B cell (primary cell): ENCODE measurements at regions not wholly inside any gene's neighbourhood (a gene's known extent, or its start where the extent isn't known, plus 50 kb on each side); places are given as distances from the start of the nearest gene placed in this dataset.

Experiments used
- ATAC-seq: fragments of 200-7000 bp; cut with Tn5 transposase; one replicate; pipeline ENCODE4 v1.10.0; 2021; ENCODE audit warnings: low read depth, mild to moderate bottlenecking, moderate number of reproducible peaks, moderate library complexity
- CTCF ChIA-PET: fragments of 350-600 bp; sonication (Branson Sonifier 250); formaldehyde crosslinking; loops from one replicate; lab custom pipeline; 2021; ENCODE audit warnings: antibody characterized with exemption, inconsistent platforms; lab: Charles Lee
- POLR2A ChIA-PET: fragments of 350-600 bp; sonication (Branson Sonifier 250); formaldehyde crosslinking; loops from one replicate; lab custom pipeline; 2021; ENCODE audit warnings: antibody characterized with exemption; lab: Charles Lee
- DNase-seq: peaks from one replicate; pipeline ENCODE4 v3.0.0; 2013
- H2AFZ ChIP-seq: 2 replicates; pipeline ENCODE4 v1.6.1; 2012; ENCODE audit warnings: mild to moderate bottlenecking, low read depth, low read length; ENCODE audit not compliant: insufficient read depth, poor library complexity, severe bottlenecking
- H3K27ac ChIP-seq, 2 donors: 1 replicate in 1 of 2; 2 replicates in 1 of 2; pipeline ENCODE4 v1.5.1; 2012 to 2013; ENCODE audit warnings: low read length in 2 of 2, mild to moderate bottlenecking in 2 of 2, moderate library complexity in 1 of 2
- H3K27me3 ChIP-seq, 4 experiments: fragments of 200-600 bp in 1 of 4; sonication (generic) in 1 of 4; replicated peaks in 1 of 4; 1 replicate in 2 of 4; 2 replicates in 2 of 4; pipeline versions ENCODE4 v1.6.1 to v1.7.0; 2013 to 2016; ENCODE audit warnings: low read length in 3 of 4, mild to moderate bottlenecking in 2 of 4, mixed read lengths in 1 of 4, moderate library complexity in 1 of 4; ENCODE audit not compliant: insufficient read depth in 4 of 4, control insufficient read depth in 3 of 4; ENCODE audit errors: control extremely low read depth in 1 of 4
- H3K36me3 ChIP-seq, 2 experiments: replicated peaks in 1 of 2; 1 replicate in 1 of 2; 2 replicates in 1 of 2; pipeline versions ENCODE4 v1.6.1 to v1.7.1; 2013; ENCODE audit warnings: low read length in 1 of 2; ENCODE audit not compliant: insufficient read depth in 2 of 2, control insufficient read depth in 1 of 2; ENCODE audit errors: control extremely low read depth in 1 of 2, extremely low read depth in 1 of 2
- H3K4me1 ChIP-seq, 2 donors: fragments of 200-600 bp in 1 of 2; sonication (generic) in 1 of 2; 1 replicate in 1 of 2; 2 replicates in 1 of 2; pipeline versions ENCODE4 v1.5.1 to v1.6.1; 2013 to 2017; ENCODE audit warnings: low read length in 2 of 2; ENCODE audit not compliant: control insufficient read depth in 2 of 2, insufficient read depth in 2 of 2
- H3K4me2 ChIP-seq: replicated peaks from 2 replicates; pipeline ENCODE3; 2012; ENCODE audit warnings: mild to moderate bottlenecking, low read depth, low read length; ENCODE audit not compliant: poor library complexity, severe bottlenecking
- H3K4me3 ChIP-seq, 5 experiments: fragments of 200-600 bp in 1 of 5; sonication (generic) in 1 of 5; 1 replicate in 3 of 5; 2 replicates in 2 of 5; pipeline versions ENCODE4 v1.5.1 to v1.7.0; 2011 to 2016; ENCODE audit warnings: low read length in 4 of 5, mild to moderate bottlenecking in 4 of 5, low read depth in 2 of 5, control low read depth in 1 of 5, moderate library complexity in 1 of 5; ENCODE audit not compliant: insufficient read depth in 1 of 5; ENCODE audit errors: control extremely low read depth in 1 of 5, extremely low read depth in 1 of 5
- H3K79me2 ChIP-seq: fragments of 200-600 bp; sonication (generic); one replicate; pipeline ENCODE4 v1.6.0; 2016; ENCODE audit warnings: low read length; ENCODE audit not compliant: control insufficient read depth, insufficient read depth
- H3K9ac ChIP-seq: fragments of 200-600 bp; sonication (generic); 2 replicates; pipeline ENCODE4 v1.6.1; 2017; ENCODE audit warnings: mild to moderate bottlenecking, low read length, moderate library complexity
- H3K9me3 ChIP-seq, 3 donors: one replicate each; pipeline versions ENCODE4 v1.6.1 to v1.7.1; 2013; ENCODE audit warnings: low read length in 2 of 3; ENCODE audit not compliant: control insufficient read depth in 2 of 3, insufficient read depth in 1 of 3; ENCODE audit errors: control extremely low read depth in 1 of 3
- H4K20me1 ChIP-seq: 2 replicates; pipeline ENCODE4 v1.6.0; 2012; ENCODE audit warnings: mild to moderate bottlenecking, low read length; ENCODE audit not compliant: insufficient read depth, control insufficient read depth, poor library complexity, severe bottlenecking
- H3K27ac Mint-ChIP-seq: one replicate; pipeline ENCODE4 v1.8.0; 2021; ENCODE audit warnings: mixed read lengths
- H3K27me3 Mint-ChIP-seq: one replicate; pipeline ENCODE4 v1.8.0; 2021; ENCODE audit warnings: mixed read lengths
- H3K4me1 Mint-ChIP-seq: one replicate; pipeline ENCODE4 v1.8.0; 2021; ENCODE audit warnings: mixed read lengths
- H3K4me3 Mint-ChIP-seq: one replicate; pipeline ENCODE4 v1.8.0; 2021; ENCODE audit warnings: mixed read lengths
- H3K9me3 Mint-ChIP-seq: one replicate; pipeline ENCODE4 v1.8.0; 2022; ENCODE audit warnings: mixed read lengths; ENCODE audit not compliant: insufficient read depth
- CTCF ChIP-seq: fragments of 200-600 bp; IDR thresholded peaks from one replicate; pipeline ENCODE4 v1.8.0; 2022; ENCODE audit warnings: antibody characterized with exemption, mild to moderate bottlenecking
- EZH2 ChIP-seq: IDR thresholded peaks from 2 replicates; pipeline ENCODE4 v1.6.1; 2012; ENCODE audit warnings: borderline replicate concordance, low read depth, mild to moderate bottlenecking, moderate library complexity, low read length; ENCODE audit not compliant: insufficient read depth, poor library complexity, severe bottlenecking
- WGBS: methylation state at CpG from one replicate; pipeline ENCODE4 v1.1.5; 2013; ENCODE audit warnings: missing lambda C conversion rate; ENCODE audit not compliant: insufficient coverage; 5-methylcytosine and 5-hydroxymethylcytosine counted together
- intact Hi-C: fragments of 100-400 bp; cut with micrococcal nuclease; formaldehyde crosslinking; loops from one replicate; pipeline ENCODE4 v1.10.0; 2022

GRCh38 chr12:75628511-75628910 is 117.1 kb upstream of the KRR1 start:
- H3K27me3 Mint-ChIP-seq = no peaks in the 10 kb centered on the region
- Histone ChIP-seq H3K9me3 (no peaks in the 10 kb centered on the region), H3K4me1 (no peaks in the 10 kb centered on the region), H3K36me3 (no peaks in the 10 kb centered on the region), H3K27me3 (no peaks in the 10 kb centered on the region), H3K4me3 (no peak overlapping the region), H3K9ac (no peak overlapping the region), H3K4me2 (no peak overlapping the region), H3K79me2 (no peaks in the 10 kb centered on the region), H4K20me1 (no peaks in the 10 kb centered on the region), H2AFZ (no peak overlapping the region), H3K27ac (no peak overlapping the region)
- H3K27ac Mint-ChIP-seq = no peak overlapping the region
- CTCF ChIA-PET = interaction anchor here (0.9 to 1.5 kb wide), 2 partner anchors 11 to 409 kb away, joined by 3 to 4 read pairs; no protein-coding TSS in a partner anchor
- TF ChIP-seq EZH2 = no peak
- no peak for TF ChIP-seq CTCF
- no CpG with 5 or more reads among the region's 1 CpG for WGBS
- H3K9me3 Mint-ChIP-seq = no peaks in the 10 kb centered on the region
- H3K4me3 Mint-ChIP-seq = no peak overlapping the region
- ATAC-seq (no peak), DNase-seq (no peak)
- no peaks in the 10 kb centered on the region for H3K4me1 Mint-ChIP-seq
- intact Hi-C loops = no loop called here
- POLR2A ChIA-PET = no interaction called here

GRCh38 chr12:75623631-75624154 is 112.3 kb upstream of the KRR1 start:
- Histone ChIP-seq H3K4me1 (no peaks in the 10 kb centered on the region), H3K9me3 (no peaks in the 10 kb centered on the region), H2AFZ (no peak overlapping the region), H3K27me3 (no peaks in the 10 kb centered on the region), H3K4me2 (no peak overlapping the region), H4K20me1 (no peaks in the 10 kb centered on the region), H3K4me3 (no peak overlapping the region), H3K9ac (no peak overlapping the region), H3K36me3 (no peaks in the 10 kb centered on the region), H3K27ac (no peak overlapping the region), H3K79me2 (no peaks in the 10 kb centered on the region)
- intact Hi-C loops = no loop called here
- no peak for ATAC-seq
- ChIA-PET POLR2A (no interaction called here), CTCF (no interaction called here)
- Mint-ChIP-seq H3K4me3 (no peak overlapping the region), H3K27ac (no peak overlapping the region), H3K9me3 (no peaks in the 10 kb centered on the region), H3K27me3 (peaks cover 3% of the 10 kb centered on the region), H3K4me1 (no peaks in the 10 kb centered on the region)
- no peak for DNase-seq
- 100% methylated on average over 1 of the region's 4 CpGs for WGBS
- TF ChIP-seq CTCF = no peak
- TF ChIP-seq EZH2 = no peak
